HFFc6 (cell line): ENCODE measurements at regions not wholly inside any gene's neighbourhood (a gene's known extent, or its start where the extent isn't known, plus 50 kb on each side); places are given as distances from the start of the nearest gene placed in this dataset.

ENCODE experiments used
- DNase-seq: peaks from one replicate; pipeline ENCODE4 v3.0.0-alpha.2; 2018
- H3K27ac Mint-ChIP-seq: 2 replicates; pipeline ENCODE4 v1.8.0; 2020; ENCODE audit warnings: mild to moderate bottlenecking, mixed read lengths
- H3K27me3 Mint-ChIP-seq: 2 replicates; pipeline ENCODE4 v1.8.0; 2021; ENCODE audit warnings: mild to moderate bottlenecking, moderate library complexity, mixed read lengths; ENCODE audit not compliant: insufficient read depth
- H3K36me3 Mint-ChIP-seq: 2 replicates; pipeline ENCODE4 v1.8.0; 2021; ENCODE audit warnings: low read depth, mixed read lengths
- H3K4me1 Mint-ChIP-seq: 2 replicates; pipeline ENCODE4 v1.8.0; 2020; ENCODE audit warnings: low read depth, mixed read lengths
- H3K4me3 Mint-ChIP-seq: 2 replicates; pipeline ENCODE4 v1.8.0; 2020; ENCODE audit warnings: mild to moderate bottlenecking, moderate library complexity, mixed read lengths
- H3K9me3 Mint-ChIP-seq: 2 replicates; pipeline ENCODE4 v1.8.0; 2020; ENCODE audit warnings: mild to moderate bottlenecking, mixed read lengths
- TF ChIP-seq, protein P1 (sequence below): fragments of 200-600 bp; sonication (generic); IDR thresholded peaks from 2 replicates; pipeline ENCODE4 v1.5.0; 2021; ENCODE audit warnings: antibody characterized with exemption, mild to moderate bottlenecking

GRCh38 chr12:107844312-107844921 is 69.9 kb downstream of the ASCL4 start:
- TF ChIP-seq, protein P1, sequence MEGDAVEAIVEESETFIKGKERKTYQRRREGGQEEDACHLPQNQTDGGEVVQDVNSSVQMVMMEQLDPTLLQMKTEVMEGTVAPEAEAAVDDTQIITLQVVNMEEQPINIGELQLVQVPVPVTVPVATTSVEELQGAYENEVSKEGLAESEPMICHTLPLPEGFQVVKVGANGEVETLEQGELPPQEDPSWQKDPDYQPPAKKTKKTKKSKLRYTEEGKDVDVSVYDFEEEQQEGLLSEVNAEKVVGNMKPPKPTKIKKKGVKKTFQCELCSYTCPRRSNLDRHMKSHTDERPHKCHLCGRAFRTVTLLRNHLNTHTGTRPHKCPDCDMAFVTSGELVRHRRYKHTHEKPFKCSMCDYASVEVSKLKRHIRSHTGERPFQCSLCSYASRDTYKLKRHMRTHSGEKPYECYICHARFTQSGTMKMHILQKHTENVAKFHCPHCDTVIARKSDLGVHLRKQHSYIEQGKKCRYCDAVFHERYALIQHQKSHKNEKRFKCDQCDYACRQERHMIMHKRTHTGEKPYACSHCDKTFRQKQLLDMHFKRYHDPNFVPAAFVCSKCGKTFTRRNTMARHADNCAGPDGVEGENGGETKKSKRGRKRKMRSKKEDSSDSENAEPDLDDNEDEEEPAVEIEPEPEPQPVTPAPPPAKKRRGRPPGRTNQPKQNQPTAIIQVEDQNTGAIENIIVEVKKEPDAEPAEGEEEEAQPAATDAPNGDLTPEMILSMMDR, result no peak

DNA sequence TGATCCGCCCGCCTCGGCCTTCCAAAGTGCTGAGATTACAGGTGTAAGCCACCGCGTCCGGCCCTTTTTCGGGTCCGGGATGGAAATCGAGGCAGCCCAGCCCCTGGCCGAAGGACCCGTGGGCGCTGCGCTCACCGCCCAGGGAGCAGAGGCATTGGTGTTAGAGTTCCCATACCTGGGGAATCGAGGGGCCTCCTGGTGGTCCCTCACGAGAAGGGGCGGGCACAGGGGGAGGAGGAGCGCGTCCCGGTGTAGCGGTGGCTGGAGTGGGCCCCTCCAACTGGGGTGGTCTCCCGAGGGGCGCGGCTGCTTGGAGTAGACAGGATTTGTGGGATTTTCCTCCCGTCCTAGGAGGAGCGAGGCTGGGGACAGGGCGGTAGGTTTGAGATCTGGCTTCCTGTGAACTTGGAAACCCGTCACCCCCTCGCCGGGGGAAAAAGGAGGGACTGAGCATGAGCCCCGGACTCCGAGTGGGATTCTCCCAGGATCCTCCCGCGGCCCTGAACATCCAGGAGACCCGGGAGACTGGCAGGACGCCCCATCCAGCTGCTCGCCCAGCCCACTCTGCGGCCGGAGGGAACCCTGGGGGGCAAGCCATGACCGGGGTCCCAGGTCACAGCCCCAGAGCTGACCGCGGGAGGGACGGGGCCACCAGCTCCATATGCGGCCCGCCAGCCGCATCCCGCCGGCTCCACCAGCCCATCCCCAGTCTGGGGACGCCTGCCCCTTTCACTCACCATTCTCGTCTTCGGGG is 70.9 kb downstream of the ASCL4 start:
- H3K36me3 Mint-ChIP-seq, result no peaks in the 10 kb centered on the region
- no peak overlapping the region for H3K4me3 Mint-ChIP-seq
- no peak overlapping the region for H3K27ac Mint-ChIP-seq
- peaks cover 7% of the 10 kb centered on the region; the same call in 1 of the 2 replicates for H3K27me3 Mint-ChIP-seq
- no peak for DNase-seq
- H3K4me1 Mint-ChIP-seq, result no peaks in the 10 kb centered on the region
- H3K9me3 Mint-ChIP-seq, result peaks cover 14% of the 10 kb centered on the region
- TF ChIP-seq, protein P1, result no peak

More at GRCh38 chr12:107844312-107844921, 69.9 kb downstream of the ASCL4 start:
- H3K4me3 Mint-ChIP-seq, result no peak overlapping the region
- H3K27me3 Mint-ChIP-seq, result peaks cover 4% of the 10 kb centered on the region; the same call in 1 of the 2 replicates
- H3K4me1 Mint-ChIP-seq, result no peaks in the 10 kb centered on the region
- DNase-seq, result no peak
- no peak overlapping the region for H3K27ac Mint-ChIP-seq
- H3K9me3 Mint-ChIP-seq, result peaks cover 7% of the 10 kb centered on the region
- H3K36me3 Mint-ChIP-seq, result no peaks in the 10 kb centered on the region

DNA sequence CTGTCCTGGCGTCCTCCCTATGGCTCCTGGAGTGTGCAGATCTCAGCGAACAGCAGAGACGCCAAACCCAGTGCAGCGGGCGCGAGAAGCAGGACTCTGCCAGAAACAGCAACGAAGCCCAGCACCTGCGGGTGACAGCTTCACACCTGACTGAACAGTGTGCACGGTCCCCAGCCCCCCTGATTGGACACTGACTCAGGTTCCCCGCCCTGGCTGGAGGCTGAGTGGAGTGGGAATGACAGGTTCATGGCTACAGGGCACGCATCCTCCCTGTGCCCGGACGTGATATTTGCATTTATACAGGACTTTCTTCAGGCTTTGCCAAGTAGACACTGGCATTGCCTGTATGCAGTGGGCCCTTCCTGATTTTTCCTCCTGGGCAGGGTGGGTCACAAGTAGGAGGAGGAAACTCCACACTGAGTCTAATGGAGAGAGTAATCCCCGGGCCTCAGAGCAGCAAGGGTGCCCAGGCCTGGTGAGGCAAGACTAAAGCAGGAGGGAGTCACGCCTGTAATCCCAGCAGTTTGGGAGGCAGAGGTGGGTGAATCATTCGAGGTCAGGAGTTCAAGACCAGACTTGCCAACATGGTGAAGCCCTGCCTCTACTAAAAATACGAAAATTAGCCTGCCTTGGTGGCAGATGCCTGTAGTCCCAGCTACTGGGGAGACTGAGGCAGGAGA is 71.6 kb downstream of the ASCL4 start:
- H3K36me3 Mint-ChIP-seq, result no peaks in the 10 kb centered on the region
- no peaks in the 10 kb centered on the region for H3K4me1 Mint-ChIP-seq
- DNase-seq, result no peak
- H3K27ac Mint-ChIP-seq, result no peak overlapping the region
- TF ChIP-seq, protein P1, result no peak
- H3K9me3 Mint-ChIP-seq, result peaks cover 14% of the 10 kb centered on the region
- H3K4me3 Mint-ChIP-seq, result no peak overlapping the region
- H3K27me3 Mint-ChIP-seq, result peaks cover 7% of the 10 kb centered on the region; the same call in 1 of the 2 replicates

- no peaks in the 10 kb centered on the region for H3K4me1 Mint-ChIP-seq
- peaks cover 7% of the 10 kb centered on the region; the same call in 1 of the 2 replicates for H3K27me3 Mint-ChIP-seq
- TF ChIP-seq, protein P1, result no peak
- peaks cover 14% of the 10 kb centered on the region for H3K9me3 Mint-ChIP-seq
- H3K4me3 Mint-ChIP-seq, result no peak overlapping the region
- no peak overlapping the region for H3K27ac Mint-ChIP-seq
- DNase-seq, result no peak
- H3K36me3 Mint-ChIP-seq, result no peaks in the 10 kb centered on the region
These were observed 72.9 kb downstream of the ASCL4 start for GRCh38 chr12:107847430-107847829.

- Mint-ChIP-seq H3K4me1 (no peaks in the 10 kb centered on the region), H3K27ac (no peak overlapping the region), H3K27me3 (peaks cover 7% of the 10 kb centered on the region)
These were observed 73.3 kb downstream of the ASCL4 start for GRCh38 chr12:107847830-107848229.

More at GRCh38 chr12:107847830-107848229, 73.3 kb downstream of the ASCL4 start:
- H3K4me3 Mint-ChIP-seq, result no peak overlapping the region
- no peaks in the 10 kb centered on the region for H3K36me3 Mint-ChIP-seq
- TF ChIP-seq, protein P1, result no peak
- peaks cover 14% of the 10 kb centered on the region for H3K9me3 Mint-ChIP-seq
- DNase-seq, result no peak
